NCI-H345 treated with DMSO at 0.1 percent for 48 hours (cell line): ENCODE measurements at regions not wholly inside any gene's neighbourhood (a gene's known extent, or its start where the extent isn't known, plus 50 kb on each side); places are given as distances from the start of the nearest gene placed in this dataset.
"Not testable (repeated sequence)": the region's sequence is repeated elsewhere in the genome, so short reads cannot be mapped to it uniquely, and the experiment has no call there.

Experiments
- DNase-seq: peaks from one replicate; lab custom pipeline; 2025; ENCODE audit not compliant: unreplicated experiment; lab: John Stamatoyannopoulos, UW

DNA sequence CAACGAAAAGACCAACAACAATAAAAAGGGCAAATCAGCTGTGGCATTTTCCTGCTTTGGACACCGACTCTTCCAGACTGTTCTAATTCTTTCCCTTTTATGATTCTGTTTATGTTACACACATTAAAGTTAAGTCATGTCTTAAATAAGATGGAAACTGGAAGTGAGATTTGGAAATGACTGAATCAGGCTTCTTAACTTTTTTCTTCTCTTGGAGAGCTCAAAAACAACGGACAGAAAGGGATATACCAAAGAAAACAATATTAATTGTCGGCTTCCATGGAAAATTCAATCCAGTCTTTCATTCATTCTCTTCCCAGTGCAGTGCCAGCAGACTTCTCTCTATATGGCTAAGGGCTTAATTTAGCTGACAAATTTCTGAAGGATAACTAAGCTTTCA lies 214.9 kb upstream of the DDHD1 start:
- DNase-seq, result no peak

DNA sequence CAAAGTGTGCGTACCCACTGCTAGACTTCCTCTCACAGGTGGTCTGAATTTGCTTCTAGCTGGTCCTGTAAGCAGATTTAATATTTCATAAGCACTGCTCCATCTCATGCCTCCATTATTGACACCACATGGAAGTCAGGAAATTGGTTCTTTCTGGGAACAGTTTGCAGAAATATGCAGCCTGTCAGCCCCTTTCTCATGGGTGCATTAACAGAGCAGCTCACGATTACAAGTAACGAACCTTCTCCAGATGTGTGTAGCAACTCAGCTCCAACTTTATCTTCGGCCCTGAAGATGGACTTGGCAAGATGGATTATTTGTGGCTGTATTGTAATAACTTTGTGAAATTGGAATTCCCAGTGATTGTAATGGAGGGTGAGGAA lies 214.5 kb upstream of the DDHD1 start:
- DNase-seq, result no peak

DNA sequence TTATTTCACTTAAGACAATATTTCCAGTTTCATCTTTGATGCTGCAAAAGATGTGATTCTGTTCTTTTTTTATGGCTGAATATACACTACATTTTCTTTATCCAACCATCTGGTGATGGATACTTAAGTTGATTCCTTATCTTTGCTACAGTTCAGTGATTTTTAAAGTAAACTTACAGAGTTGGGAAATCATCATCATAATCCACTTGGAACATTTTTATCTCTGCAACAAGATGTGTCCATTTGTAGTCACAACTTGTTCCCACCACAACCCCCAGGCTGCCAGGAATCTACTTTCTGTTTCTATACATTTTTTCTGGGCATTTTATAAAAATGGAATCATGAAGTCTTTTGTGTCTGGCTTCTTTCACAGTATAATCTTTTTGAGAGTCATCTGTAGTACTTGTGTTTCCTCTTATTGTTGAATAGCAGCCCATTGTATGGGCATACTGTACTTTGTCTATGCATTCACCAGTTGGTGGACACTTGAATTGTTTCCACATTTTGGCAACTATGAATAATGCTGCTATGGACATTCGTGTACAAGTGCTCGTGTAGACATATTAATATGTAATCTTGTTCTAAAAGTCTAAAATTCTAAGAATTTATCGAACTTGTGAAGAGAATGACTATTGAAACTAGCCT lies 212.5 kb upstream of the DDHD1 start:
- no peak for DNase-seq

DNA sequence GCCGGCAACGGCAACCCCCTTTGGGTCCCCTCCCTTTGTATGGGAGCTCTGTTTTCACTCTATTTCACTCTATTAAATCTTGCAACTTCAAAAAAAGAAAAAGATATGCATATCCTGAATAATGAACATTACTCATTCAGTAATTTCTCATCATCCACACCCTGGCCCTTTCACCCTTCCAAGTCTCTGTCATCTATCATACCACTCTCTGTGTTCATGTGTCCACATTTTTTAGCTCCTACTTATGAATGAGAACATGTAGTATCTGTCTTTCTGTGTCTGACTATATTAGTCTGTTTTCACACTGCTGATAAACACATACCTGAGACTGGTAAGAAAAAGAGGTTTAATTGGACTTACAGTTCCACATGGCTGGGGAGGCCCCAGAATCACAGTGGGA lies 209.8 kb upstream of the DDHD1 start:
- not testable (repeated sequence) for DNase-seq

DNA sequence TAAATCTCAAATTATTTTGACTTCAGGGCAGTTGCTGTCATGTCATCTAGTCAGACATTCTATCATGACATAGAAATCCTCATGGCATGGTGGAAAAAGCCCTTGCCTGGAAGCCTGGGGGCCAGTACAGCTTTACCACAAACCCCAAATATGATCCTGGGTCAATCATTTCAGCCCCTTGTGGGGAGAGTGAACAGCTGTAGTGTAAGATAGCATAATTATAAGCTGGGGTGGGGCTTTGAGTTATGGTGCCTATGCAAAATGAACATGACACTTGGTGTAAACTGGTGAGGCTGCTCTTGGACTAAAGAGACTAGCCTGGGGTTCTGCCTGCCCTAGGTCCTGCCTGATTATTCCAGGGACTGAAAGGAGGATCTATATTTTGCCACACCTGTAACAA lies 207.7 kb upstream of the DDHD1 start:
- DNase-seq, result no peak

DNA sequence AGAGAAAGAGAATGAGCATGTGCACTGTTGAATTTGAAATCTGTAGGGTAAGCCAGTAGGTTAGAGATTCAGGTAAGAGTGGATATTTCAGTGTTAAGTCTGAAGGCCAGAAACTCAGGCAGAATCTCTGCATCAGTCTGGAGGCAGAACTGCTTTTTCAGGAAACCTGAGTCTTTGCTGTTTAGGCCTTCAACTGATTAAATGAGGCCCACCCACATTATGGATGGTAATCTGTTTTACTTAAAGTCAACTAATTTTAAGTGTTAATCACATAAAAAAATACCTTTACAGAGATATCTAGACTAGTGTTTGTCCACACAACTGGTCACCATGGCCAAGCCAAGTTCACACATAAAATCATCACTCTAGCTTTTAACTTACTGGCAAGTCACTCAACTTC lies 205.0 kb upstream of the DDHD1 start:
- DNase-seq, result no peak

DNA sequence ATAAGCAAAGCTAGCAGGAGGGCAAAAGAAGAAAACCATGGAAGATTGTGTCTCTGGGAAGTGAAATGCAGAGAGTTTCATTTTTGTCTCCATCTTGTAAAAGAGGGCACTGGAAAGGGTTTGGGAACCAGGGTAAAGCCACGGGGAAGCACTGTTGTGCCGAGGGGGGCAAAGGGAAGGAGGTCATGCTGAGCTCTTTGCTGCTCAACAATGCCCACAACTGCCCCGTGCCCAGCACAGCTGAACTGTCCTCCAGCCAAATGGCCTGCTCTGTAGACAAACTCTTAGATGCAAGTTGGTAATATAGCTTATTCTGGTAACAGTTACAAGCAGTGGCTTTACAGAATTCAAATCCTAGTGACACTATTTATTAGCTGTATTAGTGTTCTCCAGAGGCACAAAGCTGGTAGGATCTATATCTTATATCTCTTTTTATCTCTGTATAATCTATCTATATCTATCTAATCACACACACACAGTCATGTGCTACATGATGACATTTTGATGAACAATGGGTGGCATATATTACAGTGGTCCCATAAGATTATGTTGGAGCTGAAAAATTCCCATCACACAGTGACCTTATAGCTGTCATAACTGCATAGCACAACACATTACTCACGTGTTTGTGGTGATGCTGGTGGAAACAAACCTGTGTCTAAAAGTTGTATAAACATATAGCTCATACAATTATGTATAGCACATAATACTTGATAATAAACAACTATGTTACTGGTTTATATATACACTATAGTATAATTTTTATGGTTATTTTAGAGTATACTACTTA lies 203.4 kb upstream of the DDHD1 start:
- DNase-seq, result no peak

DNA sequence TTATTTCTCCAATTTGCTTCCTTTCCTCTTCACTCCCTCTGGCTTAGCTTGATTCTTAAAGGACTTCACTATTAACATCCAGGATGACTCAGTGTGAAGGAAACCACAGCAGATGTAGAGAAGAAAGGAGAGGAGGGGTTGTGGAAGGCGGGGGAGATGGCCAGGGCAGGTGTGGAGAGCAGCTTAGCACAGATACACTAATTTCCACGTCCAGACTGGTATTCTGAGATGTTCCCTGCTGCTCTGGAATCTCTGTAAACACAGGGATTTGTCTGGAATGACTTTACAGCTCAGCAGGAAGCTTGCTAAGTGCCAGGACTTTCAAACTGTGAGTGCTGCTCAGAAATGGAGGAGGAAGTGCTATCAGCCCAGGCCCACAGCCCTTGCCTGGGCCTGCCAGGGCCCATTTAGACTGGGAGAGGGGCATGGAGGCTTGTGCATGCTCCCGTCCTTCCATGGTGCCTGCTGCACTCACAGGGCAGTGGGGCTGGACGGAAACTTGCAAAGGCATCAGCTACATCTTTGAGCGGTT lies 202.5 kb upstream of the DDHD1 start:
- peak; percentile 76 for DNase-seq

DNA sequence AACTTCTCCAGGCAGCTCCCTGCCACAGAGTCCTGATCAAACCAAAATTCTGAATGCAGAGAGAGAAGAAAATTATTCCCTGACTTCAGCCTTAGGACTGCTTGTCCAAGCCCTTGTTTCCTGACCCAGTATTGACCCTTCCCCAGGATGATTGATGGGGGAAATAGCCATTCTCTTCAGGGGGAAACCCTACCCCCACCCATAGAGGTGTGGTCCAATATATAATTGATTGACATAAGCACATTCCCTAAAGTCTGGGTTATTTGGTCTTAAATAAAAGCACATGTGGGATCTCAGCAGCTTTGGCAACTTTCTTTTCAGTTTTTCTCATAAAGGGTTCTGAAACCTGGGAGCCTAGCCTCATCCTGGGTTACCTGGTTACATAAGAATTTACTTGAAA lies 201.2 kb upstream of the DDHD1 start:
- no peak for DNase-seq

DNA sequence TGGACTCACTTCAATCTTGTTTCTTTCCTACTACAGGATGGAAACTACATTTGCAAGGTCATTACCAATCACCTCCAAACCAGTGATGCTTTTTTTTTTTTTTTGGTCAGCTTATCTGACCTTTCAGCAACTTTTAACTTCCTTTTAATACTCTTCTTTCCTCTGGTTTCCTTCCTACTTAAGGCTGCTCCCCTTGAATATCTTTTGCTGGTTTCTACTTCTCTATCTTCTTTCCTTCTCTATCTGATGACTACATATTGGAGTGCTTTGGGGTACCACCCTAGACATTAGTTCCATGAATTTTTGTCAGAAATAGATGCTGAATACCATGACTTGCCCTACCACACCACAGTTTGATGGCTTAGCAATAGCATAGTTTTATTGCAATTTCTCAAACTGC lies 197.7 kb upstream of the DDHD1 start:
- DNase-seq, result no peak

DNA sequence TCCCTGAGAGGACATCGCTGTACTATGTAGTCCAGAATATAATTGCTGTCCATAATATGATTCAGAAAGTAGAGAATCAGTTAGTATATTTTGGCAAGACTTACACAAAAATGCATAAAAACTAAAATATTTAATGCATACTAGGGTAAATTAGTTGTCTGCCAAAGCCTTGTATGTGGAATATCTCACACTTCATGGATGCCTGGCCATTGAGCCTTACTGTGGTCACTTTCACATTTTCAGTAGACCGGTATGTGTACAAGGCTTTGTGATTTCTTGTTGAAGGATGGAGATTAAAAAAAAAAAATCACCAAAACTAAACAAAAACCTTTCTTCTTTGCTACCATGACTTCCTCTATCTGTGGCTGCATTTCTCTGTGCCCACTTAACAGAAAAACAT lies 197.3 kb upstream of the DDHD1 start:
- no peak for DNase-seq

DNA sequence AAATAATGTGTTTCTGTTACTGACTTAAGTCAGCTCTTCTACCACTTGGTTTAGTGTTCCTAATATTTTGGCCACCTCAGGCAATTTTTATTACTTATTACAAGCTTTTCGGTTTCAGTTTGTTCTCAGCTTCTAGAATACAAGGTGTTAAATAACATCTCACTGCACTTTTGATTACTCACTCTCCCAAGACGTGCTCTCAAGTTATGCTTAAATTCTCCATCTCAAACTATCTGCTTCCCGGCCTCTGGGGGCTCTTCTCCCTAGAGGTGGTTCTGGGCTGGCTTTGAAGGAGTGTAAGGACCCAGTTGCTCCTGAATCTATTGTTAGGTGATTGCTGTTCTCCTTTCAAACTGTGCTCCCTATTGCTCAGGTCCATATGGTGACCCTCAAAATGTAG lies 193.9 kb upstream of the DDHD1 start:
- DNase-seq, result no peak

DNA sequence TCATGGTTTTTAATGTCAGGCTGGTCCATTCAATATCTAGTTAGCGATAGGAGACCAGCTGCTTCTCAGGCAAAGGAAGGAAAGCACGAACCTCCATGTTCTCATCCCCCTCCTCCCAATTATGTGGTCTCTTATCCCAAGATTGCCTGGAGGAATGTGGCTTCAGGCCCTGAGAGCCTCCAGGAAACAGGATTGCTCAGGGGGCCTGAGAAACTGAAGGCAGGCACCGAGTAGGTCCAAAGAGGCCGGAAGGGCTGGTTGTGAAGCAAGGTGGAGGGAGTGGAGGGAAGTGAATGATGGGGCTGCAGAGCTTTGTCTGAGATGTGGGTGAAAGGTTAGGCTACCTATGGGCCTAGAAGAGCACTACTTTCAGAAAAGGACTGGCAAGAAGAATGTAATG lies 188.2 kb upstream of the DDHD1 start:
- DNase-seq, result no peak

DNA sequence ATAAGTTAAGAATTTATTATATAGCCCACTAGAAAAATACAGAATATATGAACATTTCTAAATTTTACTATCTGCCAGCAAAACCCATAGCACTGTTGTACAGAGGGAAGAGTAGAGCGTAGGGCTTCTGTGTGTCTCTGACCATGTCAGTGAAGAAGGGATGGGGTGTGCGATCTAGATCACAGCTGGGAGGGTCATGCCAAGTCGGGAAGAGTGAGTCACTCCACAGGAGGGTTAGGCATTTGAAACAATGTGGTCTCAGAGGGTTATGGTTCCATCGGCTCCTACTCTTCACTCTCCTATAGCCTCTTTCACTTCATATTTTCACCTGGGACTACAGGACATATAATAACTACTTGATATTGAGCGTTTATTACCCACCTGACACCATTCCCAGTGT lies 185.1 kb upstream of the DDHD1 start:
- no peak for DNase-seq

DNA sequence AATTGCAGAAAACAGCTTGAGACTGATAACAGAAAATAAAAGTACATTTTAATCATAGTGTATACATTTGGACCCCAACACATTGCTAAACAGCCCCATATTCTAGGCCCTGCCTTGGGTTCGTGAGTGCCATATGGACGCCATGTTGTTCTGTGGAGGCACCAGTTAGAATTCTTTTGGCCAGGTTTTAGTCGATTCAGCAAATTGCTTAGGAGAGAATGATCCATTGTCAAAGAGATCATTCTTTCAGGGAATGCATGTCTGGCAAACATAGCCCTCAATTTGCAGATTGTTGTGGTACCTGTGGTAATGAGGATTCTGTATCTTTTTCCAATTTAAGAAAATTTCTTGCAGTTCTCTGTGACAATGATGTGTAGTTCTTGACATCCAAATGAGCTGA lies 183.6 kb upstream of the DDHD1 start:
- no peak for DNase-seq

DNA sequence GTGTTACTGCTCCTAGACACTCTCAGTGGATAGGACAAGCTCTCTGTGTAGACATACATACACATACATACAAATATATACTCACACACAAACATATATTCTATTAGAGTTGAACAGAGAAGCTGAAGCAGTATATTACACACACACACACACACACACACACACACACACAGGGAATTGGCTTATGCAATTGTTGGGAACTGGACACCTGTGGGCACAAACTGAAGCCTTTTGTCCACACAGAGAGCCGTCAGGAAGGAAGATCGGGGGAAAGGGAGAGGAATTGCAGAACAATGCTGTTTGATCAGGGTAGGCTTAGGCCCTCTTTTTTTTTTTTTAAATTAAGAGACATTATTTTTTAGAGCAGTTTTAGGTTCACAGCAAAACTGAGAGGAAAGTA lies 180.7 kb upstream of the DDHD1 start:
- DNase-seq, result no peak

DNA sequence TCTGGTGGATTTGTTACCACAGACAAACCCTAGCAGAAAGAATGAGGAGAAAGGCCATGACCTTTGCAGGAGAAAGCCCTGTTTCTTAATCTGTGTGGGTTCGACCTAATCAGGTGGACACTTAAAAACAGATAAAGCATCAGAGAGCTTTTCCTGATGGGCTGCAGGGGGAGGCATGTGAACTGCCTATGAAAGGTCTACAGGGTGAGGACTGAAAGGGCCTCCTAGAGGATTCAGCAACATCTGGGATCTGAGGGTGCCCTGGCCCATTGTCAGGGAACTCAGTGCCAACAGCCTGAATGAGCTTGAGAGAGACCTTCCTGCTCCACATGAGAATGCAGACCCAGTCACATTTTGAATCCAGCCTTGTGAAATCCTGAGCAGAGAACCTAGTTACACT lies 178.8 kb upstream of the DDHD1 start:
- no peak for DNase-seq

DNA sequence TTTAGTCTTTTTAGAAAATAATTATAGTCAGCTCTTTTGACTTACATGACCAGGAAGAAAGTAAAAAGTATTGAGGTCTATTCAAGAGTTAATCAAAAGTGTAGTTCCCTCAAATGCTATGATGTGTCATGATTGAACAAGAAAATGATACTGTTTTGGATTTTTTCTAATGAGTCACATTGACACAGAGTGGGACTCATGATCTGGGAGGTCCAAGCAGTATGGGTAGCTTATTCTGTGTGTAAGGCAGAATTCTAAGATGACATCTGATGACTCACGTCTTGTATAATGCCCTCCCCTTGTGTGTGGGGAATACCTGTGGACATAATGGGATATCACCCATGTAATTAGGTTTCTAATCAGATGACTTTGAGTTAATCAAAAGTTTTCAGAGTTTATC lies 178.1 kb upstream of the DDHD1 start:
- DNase-seq, result no peak

DNA sequence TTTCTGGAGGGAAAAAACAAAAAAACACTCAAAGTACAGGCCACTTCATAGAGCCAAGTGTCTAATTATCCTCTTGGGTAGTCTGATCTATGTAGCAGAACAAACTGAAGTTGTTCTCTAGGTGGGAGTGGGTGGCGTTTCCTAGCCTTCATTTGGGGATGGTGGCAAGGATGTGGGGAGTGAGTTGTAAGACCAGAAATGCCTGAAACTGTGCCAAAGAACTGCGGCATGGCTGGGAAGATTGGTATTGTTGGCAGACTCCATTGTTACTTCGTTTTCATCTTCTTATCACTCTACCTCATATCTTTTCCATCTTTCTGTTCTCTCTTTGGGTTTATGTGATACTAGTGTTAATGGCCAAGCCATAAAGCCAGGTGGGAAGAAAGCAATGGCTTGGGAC lies 177.3 kb upstream of the DDHD1 start:
- no peak for DNase-seq

DNA sequence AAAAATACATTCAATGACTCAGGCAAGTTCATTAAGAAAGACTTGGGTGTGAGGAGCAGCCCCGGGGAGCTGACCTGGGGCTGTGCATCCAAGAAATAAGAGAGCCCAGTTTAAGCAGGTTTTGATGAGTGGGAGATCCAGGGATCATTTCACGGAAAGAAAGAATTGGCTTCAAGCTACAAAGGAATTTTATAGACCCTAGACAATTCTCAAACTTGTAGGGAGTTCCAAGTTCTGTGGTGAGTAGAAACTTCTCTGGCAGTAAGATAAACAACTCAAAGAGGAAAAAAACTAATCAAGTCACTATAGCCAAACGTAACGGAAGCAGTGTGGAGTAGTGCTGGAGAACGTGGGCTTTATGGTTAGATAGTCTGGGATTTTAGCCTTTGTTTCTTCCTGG lies 175.7 kb upstream of the DDHD1 start:
- no peak for DNase-seq

DNA sequence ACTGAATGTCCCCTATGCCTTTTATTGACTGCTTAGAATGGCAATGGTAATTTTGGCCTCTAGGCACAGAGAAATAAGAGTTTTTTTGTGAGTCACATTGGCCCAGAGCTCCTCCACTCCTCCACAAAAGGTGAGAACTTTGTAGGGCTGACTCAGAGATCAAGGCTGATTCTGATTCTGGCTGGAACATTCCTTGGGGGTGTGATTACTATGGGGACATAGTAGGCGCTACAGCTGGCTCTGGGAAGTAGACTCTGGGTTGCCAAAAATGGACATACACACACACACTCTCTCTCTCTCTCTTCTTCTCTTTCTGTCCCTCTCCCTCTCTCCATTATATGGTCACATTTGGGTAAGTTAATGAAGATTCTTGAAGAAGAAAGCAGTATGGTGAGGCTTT lies 174.6 kb upstream of the DDHD1 start:
- no peak for DNase-seq

DNA sequence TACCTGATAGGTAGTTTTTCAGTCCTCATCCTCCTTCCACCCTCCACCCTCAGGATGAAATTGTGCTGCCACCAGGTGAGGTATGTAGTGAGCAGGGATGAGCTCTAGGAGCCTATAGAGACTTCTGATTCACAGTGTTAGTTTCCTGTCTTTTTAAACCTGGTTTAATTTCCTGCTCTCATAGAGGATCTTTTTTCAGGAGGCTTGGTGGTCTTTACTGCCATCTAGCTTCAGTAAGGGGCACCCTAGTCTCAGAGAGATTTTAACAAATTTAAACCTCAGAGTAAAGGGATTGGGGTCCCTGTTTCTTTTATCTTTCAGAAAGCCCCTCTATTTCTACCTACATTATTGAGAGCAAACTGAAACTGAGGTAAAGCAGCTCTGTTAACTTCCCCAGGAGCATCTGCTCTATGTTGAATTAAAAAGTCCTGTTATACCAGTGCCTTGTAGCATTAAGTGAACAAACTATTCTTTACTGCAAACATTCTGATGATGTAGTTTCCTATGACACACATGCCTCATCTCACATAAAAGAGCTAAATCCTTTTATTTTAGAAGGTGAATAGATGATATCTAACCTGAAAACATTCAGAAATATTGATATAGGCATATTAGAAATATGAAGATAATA lies 172.2 kb upstream of the DDHD1 start:
- no peak for DNase-seq
